WTC11 (cell line): ENCODE measurements at regions not wholly inside any gene's neighbourhood (a gene's known extent, or its start where the extent isn't known, plus 50 kb on each side); places are given as distances from the start of the nearest gene placed in this dataset.

Source experiments
- ATAC-seq: fragments of 200-7000 bp; cut with Tn5 transposase; 2 replicates; pipeline ENCODE4 v1.10.0; 2021; ENCODE audit warnings: mild to moderate bottlenecking, moderate library complexity
- CTCF ChIA-PET: fragments of 300-600 bp; sonication (Branson Sonifier 250); formaldehyde crosslinking; loops from one replicate; lab custom pipeline; 2021; ENCODE audit warnings: antibody characterized with exemption; lab: Charles Lee
- POLR2A ChIA-PET: fragments of 350-600 bp; sonication (Branson Sonifier 250); formaldehyde crosslinking; loops from one replicate; lab custom pipeline; 2021; ENCODE audit warnings: antibody characterized with exemption; lab: Charles Lee
- DNase-seq: peaks from one replicate; pipeline ENCODE4 v3.0.0; 2021; ENCODE audit warnings: low spot score
- H3K27ac Mint-ChIP-seq: 2 replicates; pipeline ENCODE4 v1.8.0; 2021; ENCODE audit warnings: mixed read lengths
- H3K27me3 Mint-ChIP-seq: 2 replicates; pipeline ENCODE4 v1.8.0; 2021; ENCODE audit warnings: low read depth, mild to moderate bottlenecking, moderate library complexity, mixed read lengths
- H3K36me3 Mint-ChIP-seq: 2 replicates; pipeline ENCODE4 v1.8.0; 2021; ENCODE audit warnings: mixed read lengths
- H3K4me1 Mint-ChIP-seq: 2 replicates; pipeline ENCODE4 v1.8.0; 2022; ENCODE audit warnings: mixed read lengths
- H3K4me3 Mint-ChIP-seq: 2 replicates; pipeline ENCODE4 v1.8.0; 2021; ENCODE audit warnings: mild to moderate bottlenecking, moderate library complexity, mixed read lengths
- H3K9me3 Mint-ChIP-seq: 2 replicates; pipeline ENCODE4 v1.8.0; 2021; ENCODE audit warnings: mixed read lengths
- CREB1 ChIP-seq: sonication (generic); formaldehyde crosslinking; IDR thresholded peaks from 2 replicates; pipeline ENCODE4 v1.8.0; 2023; ENCODE audit warnings: mild to moderate bottlenecking, missing genetic modification reagents
- E2F4 ChIP-seq: sonication (generic); formaldehyde crosslinking; IDR thresholded peaks from 2 replicates; pipeline ENCODE4 v1.8.1; 2022; ENCODE audit warnings: low read depth, mild to moderate bottlenecking, moderate library complexity, missing genetic modification reagents, borderline replicate concordance
- EMX1 ChIP-seq: fragments of 250-450 bp; sonication (Bioruptor Pico); IDR thresholded peaks from 2 replicates; pipeline ENCODE4 v1.8.0; 2021; ENCODE audit warnings: mild to moderate bottlenecking
- ETV6 ChIP-seq: sonication (generic); formaldehyde crosslinking; IDR thresholded peaks from 2 replicates; pipeline ENCODE4 v1.8.1; 2022; ENCODE audit warnings: mild to moderate bottlenecking, missing genetic modification reagents
- HMGA2 ChIP-seq: fragments of 250-450 bp; sonication (Bioruptor Pico); IDR thresholded peaks from 2 replicates; pipeline ENCODE4 v1.4.0; 2021; ENCODE audit warnings: mild to moderate bottlenecking, moderate library complexity
- HMGXB4 ChIP-seq: sonication (generic); formaldehyde crosslinking; IDR thresholded peaks from 2 replicates; pipeline ENCODE4 v1.8.1; 2023; ENCODE audit warnings: mild to moderate bottlenecking, moderate library complexity, missing genetic modification reagents
- IRF1 ChIP-seq: sonication (generic); formaldehyde crosslinking; IDR thresholded peaks from 2 replicates; pipeline ENCODE4 v1.8.0; 2023; ENCODE audit warnings: missing genetic modification reagents
- IRF2 ChIP-seq: sonication (generic); formaldehyde crosslinking; IDR thresholded peaks from 2 replicates; pipeline ENCODE4 v1.8.0; 2022; ENCODE audit warnings: low read depth, missing genetic modification reagents, borderline replicate concordance
- JUN ChIP-seq: sonication (generic); formaldehyde crosslinking; IDR thresholded peaks from 2 replicates; pipeline ENCODE4 v1.8.0; 2023; ENCODE audit warnings: mild to moderate bottlenecking, missing genetic modification reagents
- MXD4 ChIP-seq: fragments of 250-450 bp; sonication (Bioruptor Pico); IDR thresholded peaks from 2 replicates; pipeline ENCODE4 v1.8.0; 2021; ENCODE audit warnings: mild to moderate bottlenecking, moderate library complexity, borderline replicate concordance
- PRDM15 ChIP-seq: sonication (generic); formaldehyde crosslinking; IDR thresholded peaks from 2 replicates; pipeline ENCODE4 v1.8.0; 2022; ENCODE audit warnings: missing genetic modification reagents
- RELA ChIP-seq: sonication (generic); formaldehyde crosslinking; IDR thresholded peaks from 2 replicates; pipeline ENCODE4 v1.8.1; 2022; ENCODE audit warnings: missing genetic modification reagents, mild to moderate bottlenecking, borderline replicate concordance
- SOX15 ChIP-seq: fragments of 250-450 bp; sonication (Bioruptor Pico); IDR thresholded peaks from 2 replicates; pipeline ENCODE4 v1.9.0; 2021; ENCODE audit warnings: mild to moderate bottlenecking
- TP53 ChIP-seq: sonication (generic); formaldehyde crosslinking; IDR thresholded peaks from 2 replicates; pipeline ENCODE4 v1.8.1; 2023; ENCODE audit warnings: mild to moderate bottlenecking, missing genetic modification reagents
- ZBTB21 ChIP-seq: sonication (generic); formaldehyde crosslinking; IDR thresholded peaks from 2 replicates; pipeline ENCODE4 v1.8.1; 2023; ENCODE audit warnings: mild to moderate bottlenecking, missing genetic modification reagents, borderline replicate concordance
- ZBTB43 ChIP-seq: sonication (generic); formaldehyde crosslinking; IDR thresholded peaks from 2 replicates; pipeline ENCODE4 v1.8.1; 2023; ENCODE audit warnings: mild to moderate bottlenecking, missing genetic modification reagents
- ZNF263 ChIP-seq: sonication (generic); formaldehyde crosslinking; IDR thresholded peaks from 2 replicates; pipeline ENCODE4 v1.8.1; 2022; ENCODE audit warnings: low read depth, mild to moderate bottlenecking, moderate library complexity, missing genetic modification reagents
- ZNF317 ChIP-seq: sonication (generic); formaldehyde crosslinking; IDR thresholded peaks from 2 replicates; pipeline ENCODE4 v1.8.1; 2023; ENCODE audit warnings: low read depth, mild to moderate bottlenecking, moderate library complexity, missing genetic modification reagents, borderline replicate concordance
- ZNF532 ChIP-seq: fragments of 250-450 bp; sonication (Bioruptor Pico); IDR thresholded peaks from 2 replicates; pipeline ENCODE4 v1.9.0; 2021; ENCODE audit warnings: mild to moderate bottlenecking, borderline replicate concordance

- DNase-seq (no peak), ATAC-seq (no peak)
- POLR2A ChIA-PET = no interaction called here
- TF ChIP-seq ZNF317 (CRISPR knock-in tag) (peak; percentile 77), ZNF263 (CRISPR knock-in tag) (no peak)
- H3K27me3 Mint-ChIP-seq = no peaks in the 10 kb centered on the region
- H3K9me3 Mint-ChIP-seq = peaks cover 38% of the 10 kb centered on the region
- CTCF ChIA-PET = interaction anchor here (1.1 kb wide), 1 partner anchor 12 kb away, joined by 5 read pairs; no protein-coding TSS in a partner anchor
- H3K27ac Mint-ChIP-seq = no peak overlapping the region
- H3K4me1 Mint-ChIP-seq = peaks cover 4% of the 10 kb centered on the region
- no peak overlapping the region for H3K4me3 Mint-ChIP-seq
- peaks cover 36% of the 10 kb centered on the region for H3K36me3 Mint-ChIP-seq
These were observed 216.1 kb upstream of the PMFBP1 start for GRCh38 chr16:72388007-72388406.

- ChIA-PET CTCF (no interaction called here), POLR2A (no interaction called here)
- ATAC-seq (no peak), DNase-seq (no peak)
- no peak overlapping the region for H3K27ac Mint-ChIP-seq
- TF ChIP-seq CREB1 (CRISPR knock-in tag) (no peak), EMX1 (CRISPR knock-in tag) (no peak), HMGA2 (CRISPR knock-in tag) (no peak)
- no peak overlapping the region for H3K4me3 Mint-ChIP-seq
- H3K9me3 Mint-ChIP-seq = peaks cover 38% of the 10 kb centered on the region
- peaks cover 32% of the 10 kb centered on the region for H3K36me3 Mint-ChIP-seq
- peaks cover 8% of the 10 kb centered on the region for H3K4me1 Mint-ChIP-seq
- no peaks in the 10 kb centered on the region for H3K27me3 Mint-ChIP-seq
These were observed 212.7 kb upstream of the PMFBP1 start for GRCh38 chr16:72384651-72385050.

- ChIA-PET POLR2A (no interaction called here), CTCF (interaction anchor here (0.9 to 1.2 kb wide), 4 partner anchors 20 to 452 kb away, joined by 3 to 6 read pairs (median 4); no protein-coding TSS in a partner anchor)
- Mint-ChIP-seq H3K27me3 (no peaks in the 10 kb centered on the region), H3K9me3 (peaks cover 4% of the 10 kb centered on the region; the same call in 1 of the 2 replicates), H3K27ac (no peak overlapping the region), H3K4me1 (peaks cover 9% of the 10 kb centered on the region), H3K4me3 (no peak overlapping the region), H3K36me3 (no peaks in the 10 kb centered on the region; the same call in 1 of the 2 replicates)
- DNase-seq = no peak
- no peak for ATAC-seq
- TF ChIP-seq ZBTB21 (CRISPR knock-in tag) (no peak), IRF2 (CRISPR knock-in tag) (no peak), ZBTB43 (no peak), E2F4 (CRISPR knock-in tag) (no peak), RELA (CRISPR knock-in tag) (no peak), HMGA2 (CRISPR knock-in tag) (no peak), PRDM15 (CRISPR knock-in tag) (no peak), ZNF532 (CRISPR knock-in tag) (no peak), ETV6 (CRISPR knock-in tag) (no peak), HMGXB4 (no peak), TP53 (CRISPR knock-in tag) (no peak), JUN (CRISPR knock-in tag) (no peak), SOX15 (CRISPR knock-in tag) (no peak), IRF1 (no peak), MXD4 (CRISPR knock-in tag) (no peak)
These were observed 208.3 kb upstream of the PMFBP1 start for GRCh38 chr16:72380283-72380682.
